ENCODE measurements at regions not wholly inside any gene's neighbourhood (a gene's known extent, or its start where the extent isn't known, plus 50 kb on each side); places are given as distances from the start of the nearest gene placed in this dataset.

GRCh38 chr2:8565399-8566154 lies 116.3 kb upstream of the ID2 start:
- TF ChIP-seq YY1 (IDR thresholded peaks at IDR 0.05; ENCODE audit: insufficient read depth, insufficient read length): no peak
- no peak for TF ChIP-seq ZNF274 (IDR thresholded peaks at IDR 0.05; ENCODE audit: low read depth, low read length)
- TF ChIP-seq SUZ12 (IDR thresholded peaks at IDR 0.05; ENCODE audit: extremely low read depth, insufficient read depth, insufficient read length): no peak

All from NT2/D1 (cell line).